ENCODE measurements at regions not wholly inside any gene's neighbourhood (a gene's known extent, or its start where the extent isn't known, plus 50 kb on each side); places are given as distances from the start of the nearest gene placed in this dataset.
A peak's percentile ranks its signal among the peaks of the same experiment; 100 is the strongest.
"Not testable (repeated sequence)": the region's sequence is repeated elsewhere in the genome, so short reads cannot be mapped to it uniquely, and the experiment has no call there.

DNA sequence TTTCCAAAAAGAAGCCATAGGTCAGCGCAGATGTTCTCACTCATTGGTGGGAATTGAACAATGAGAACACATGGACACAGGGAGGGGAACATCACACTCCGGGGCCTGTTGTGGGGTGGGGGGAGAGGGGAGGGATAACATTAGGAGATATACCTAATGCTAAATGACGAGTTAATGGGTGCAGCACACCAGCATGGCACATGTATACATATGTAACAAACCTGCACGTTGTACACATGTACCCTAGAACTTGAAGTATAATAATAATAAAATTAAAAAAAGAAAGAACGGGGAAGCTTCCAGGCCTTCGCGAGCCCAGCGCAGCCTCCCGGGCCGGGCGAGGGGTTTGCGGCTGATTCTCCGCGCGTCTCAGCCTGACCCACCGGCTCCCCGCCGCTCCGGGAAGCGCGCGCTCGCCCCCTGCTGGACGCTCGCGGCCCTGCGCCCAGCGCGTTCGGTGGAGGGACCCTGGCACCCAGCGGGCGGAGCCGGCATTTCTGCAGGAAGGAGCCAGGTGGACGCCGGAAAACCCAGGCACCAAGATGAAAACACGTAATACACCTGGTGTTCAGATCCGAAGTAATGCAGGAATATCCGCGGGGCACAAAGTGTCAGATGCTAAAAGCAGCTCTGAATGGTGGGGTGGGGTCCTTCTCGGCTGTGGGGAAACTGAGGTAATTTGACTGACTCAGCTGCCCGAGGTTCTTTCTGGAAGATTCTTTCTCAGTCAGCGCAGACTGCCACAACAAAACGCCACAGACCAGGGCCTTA, 67.1 kb upstream of the PPP1R26 start:
- WGBS (ENCODE audit: insufficient coverage), result 10% methylated on average over 38 of the region's 43 CpGs
- H3K9me3 ChIP-seq (ENCODE audit: control extremely low read depth in 1 of 3, control insufficient read depth in 2 of 3, insufficient read depth in 1 of 3, low read length in 2 of 3); H3K27ac Mint-ChIP-seq; H3K79me2 ChIP-seq (ENCODE audit: control insufficient read depth, insufficient read depth, low read length); H2AFZ ChIP-seq (ENCODE audit: insufficient read depth, low read depth, low read length, poor library complexity, severe bottlenecking); H4K20me1 ChIP-seq (ENCODE audit: control insufficient read depth, insufficient read depth, low read length, poor library complexity, severe bottlenecking); H3K4me1 ChIP-seq (ENCODE audit: control insufficient read depth in 2 of 2, insufficient read depth in 2 of 2, low read length in 2 of 2); POLR2A ChIA-PET; H3K4me2 ChIP-seq (replicated peaks; ENCODE audit: low read depth, low read length, poor library complexity, severe bottlenecking); H3K4me3 Mint-ChIP-seq; H3K9me3 Mint-ChIP-seq (ENCODE audit: insufficient read depth); H3K4me3 ChIP-seq (ENCODE audit: control extremely low read depth in 1 of 5, extremely low read depth in 1 of 5, insufficient read depth in 1 of 5, low read depth in 2 of 5, low read length in 4 of 5); H3K4me1 Mint-ChIP-seq; H3K27ac ChIP-seq (ENCODE audit: low read length in 2 of 2); H3K36me3 ChIP-seq (replicated peaks in 1 of 2; ENCODE audit: control extremely low read depth in 1 of 2, control insufficient read depth in 1 of 2, extremely low read depth in 1 of 2, insufficient read depth in 2 of 2, low read length in 1 of 2); intact Hi-C loops (cut with micrococcal nuclease); H3K9ac ChIP-seq (ENCODE audit: low read length): not testable (repeated sequence)
- TF ChIP-seq, protein P1, sequence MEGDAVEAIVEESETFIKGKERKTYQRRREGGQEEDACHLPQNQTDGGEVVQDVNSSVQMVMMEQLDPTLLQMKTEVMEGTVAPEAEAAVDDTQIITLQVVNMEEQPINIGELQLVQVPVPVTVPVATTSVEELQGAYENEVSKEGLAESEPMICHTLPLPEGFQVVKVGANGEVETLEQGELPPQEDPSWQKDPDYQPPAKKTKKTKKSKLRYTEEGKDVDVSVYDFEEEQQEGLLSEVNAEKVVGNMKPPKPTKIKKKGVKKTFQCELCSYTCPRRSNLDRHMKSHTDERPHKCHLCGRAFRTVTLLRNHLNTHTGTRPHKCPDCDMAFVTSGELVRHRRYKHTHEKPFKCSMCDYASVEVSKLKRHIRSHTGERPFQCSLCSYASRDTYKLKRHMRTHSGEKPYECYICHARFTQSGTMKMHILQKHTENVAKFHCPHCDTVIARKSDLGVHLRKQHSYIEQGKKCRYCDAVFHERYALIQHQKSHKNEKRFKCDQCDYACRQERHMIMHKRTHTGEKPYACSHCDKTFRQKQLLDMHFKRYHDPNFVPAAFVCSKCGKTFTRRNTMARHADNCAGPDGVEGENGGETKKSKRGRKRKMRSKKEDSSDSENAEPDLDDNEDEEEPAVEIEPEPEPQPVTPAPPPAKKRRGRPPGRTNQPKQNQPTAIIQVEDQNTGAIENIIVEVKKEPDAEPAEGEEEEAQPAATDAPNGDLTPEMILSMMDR (IDR thresholded peaks at IDR 0.05), result peak; percentile 94
- CTCF ChIA-PET, result interaction anchor here (0.7 to 5.1 kb wide), 8 partner anchors 11 to 1242 kb away, joined by 3 to 34 read pairs (median 4); no protein-coding TSS in a partner anchor
- ATAC-seq (ENCODE audit: low read depth) (peak; percentile 64), DNase-seq (peak; percentile 68)
- H3K27me3 Mint-ChIP-seq, result peaks cover 14% of the 10 kb centered on the region
- H3K27me3 ChIP-seq (replicated peaks in 1 of 4; ENCODE audit: control extremely low read depth in 1 of 4, control insufficient read depth in 3 of 4, insufficient read depth in 4 of 4, low read length in 3 of 4), result peaks cover 0 to 13% (median 0%) of the 10 kb centered on the region in 4 experiments

DNA sequence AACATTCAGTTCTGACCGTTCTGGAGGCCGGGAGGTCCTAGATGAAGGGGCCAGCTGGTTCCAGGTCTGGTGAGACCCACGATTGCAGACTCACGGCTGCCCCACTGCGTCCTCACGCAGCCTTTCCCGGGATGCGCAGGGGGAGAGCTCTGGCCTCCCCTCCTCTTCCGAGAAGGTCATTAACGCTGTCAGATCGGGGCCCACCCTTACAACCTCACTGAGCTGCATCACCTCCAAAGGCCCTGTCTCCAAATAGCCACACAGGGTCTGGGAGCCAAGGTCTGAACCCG, 66.6 kb upstream of the PPP1R26 start:
- H3K4me1 Mint-ChIP-seq, result no peaks in the 10 kb centered on the region
- Histone ChIP-seq H3K4me1 (ENCODE audit: control insufficient read depth in 2 of 2, insufficient read depth in 2 of 2, low read length in 2 of 2) (no peaks in the 10 kb centered on the region), H4K20me1 (ENCODE audit: control insufficient read depth, insufficient read depth, low read length, poor library complexity, severe bottlenecking) (no peaks in the 10 kb centered on the region), H3K27ac (ENCODE audit: low read length in 2 of 2) (no peak overlapping the region), H3K9ac (ENCODE audit: low read length) (no peak overlapping the region), H3K4me2 (replicated peaks; ENCODE audit: low read depth, low read length, poor library complexity, severe bottlenecking) (no peak overlapping the region), H3K79me2 (ENCODE audit: control insufficient read depth, insufficient read depth, low read length) (no peaks in the 10 kb centered on the region), H3K36me3 (replicated peaks in 1 of 2; ENCODE audit: control extremely low read depth in 1 of 2, control insufficient read depth in 1 of 2, extremely low read depth in 1 of 2, insufficient read depth in 2 of 2, low read length in 1 of 2) (no peaks in the 10 kb centered on the region), H3K4me3 (ENCODE audit: control extremely low read depth in 1 of 5, extremely low read depth in 1 of 5, insufficient read depth in 1 of 5, low read depth in 2 of 5, low read length in 4 of 5) (no peak overlapping the region), H2AFZ (ENCODE audit: insufficient read depth, low read depth, low read length, poor library complexity, severe bottlenecking) (no peak overlapping the region), H3K9me3 (ENCODE audit: control extremely low read depth in 1 of 3, control insufficient read depth in 2 of 3, insufficient read depth in 1 of 3, low read length in 2 of 3) (peaks cover 0 to 2% (median 0%) of the 10 kb centered on the region in 3 donors), H3K27me3 (replicated peaks in 1 of 4; ENCODE audit: control extremely low read depth in 1 of 4, control insufficient read depth in 3 of 4, insufficient read depth in 4 of 4, low read length in 3 of 4) (peaks cover 0 to 11% (median 0%) of the 10 kb centered on the region in 4 experiments)
- POLR2A ChIA-PET, result no interaction called here
- H3K4me3 Mint-ChIP-seq, result no peak overlapping the region
- WGBS (ENCODE audit: insufficient coverage), result 82% methylated on average over 12 of the region's 12 CpGs
- intact Hi-C loops (cut with micrococcal nuclease), result no loop called here
- CTCF ChIA-PET, result interaction anchor here (0.7 to 5.1 kb wide), 8 partner anchors 10 to 1242 kb away, joined by 3 to 34 read pairs (median 4); no protein-coding TSS in a partner anchor
- H3K9me3 Mint-ChIP-seq (ENCODE audit: insufficient read depth), result no peaks in the 10 kb centered on the region
- TF ChIP-seq, protein P1 (IDR thresholded peaks at IDR 0.05), result no peak
- no peak for TF ChIP-seq EZH2 (IDR thresholded peaks at IDR 0.05; ENCODE audit: borderline replicate concordance, insufficient read depth, low read depth, low read length, poor library complexity, severe bottlenecking)
- no peak overlapping the region for H3K27ac Mint-ChIP-seq
- peaks cover 17% of the 10 kb centered on the region for H3K27me3 Mint-ChIP-seq
- ATAC-seq (ENCODE audit: low read depth), result no peak
- no peak for DNase-seq
